ENCODE measurements at regions not wholly inside any gene's neighbourhood (a gene's known extent, or its start where the extent isn't known, plus 50 kb on each side); places are given as distances from the start of the nearest gene placed in this dataset.
"Not testable (repeated sequence)": the region's sequence is repeated elsewhere in the genome, so short reads cannot be mapped to it uniquely, and the experiment has no call there.

GRCh38 chr7:106583706-106584690, 77.0 kb downstream of the CCDC71L start:
- no peak for DNase-seq

GRCh38 chr7:106583100-106583499, 77.9 kb downstream of the CCDC71L start:
- DNase-seq, result no peak

GRCh38 chr7:106582365-106582764, 78.6 kb downstream of the CCDC71L start:
- DNase-seq, result no peak

GRCh38 chr7:106579086-106579485, 81.9 kb downstream of the CCDC71L start:
- DNase-seq, result not testable (repeated sequence)

GRCh38 chr7:106575138-106575823, 85.7 kb downstream of the CCDC71L start:
- no peak for DNase-seq

- DNase-seq, result no peak
Measured at GRCh38 chr7:106573738-106574137, 87.2 kb downstream of the CCDC71L start.

- no peak for DNase-seq
Measured at GRCh38 chr7:106573125-106573663, 87.8 kb downstream of the CCDC71L start.

GRCh38 chr7:106572394-106573124, 88.4 kb downstream of the CCDC71L start:
- DNase-seq, result no peak

GRCh38 chr7:106571563-106571962, 89.4 kb downstream of the CCDC71L start:
- DNase-seq, result no peak

- no peak for DNase-seq
Measured at GRCh38 chr7:106570948-106571418, 90.0 kb downstream of the CCDC71L start.

GRCh38 chr7:106570146-106570545, 90.8 kb downstream of the CCDC71L start:
- no peak for DNase-seq

- no peak for DNase-seq
Measured at GRCh38 chr7:106569500-106569929, 91.4 kb downstream of the CCDC71L start.

GRCh38 chr7:106568680-106569499, 92.1 kb downstream of the CCDC71L start:
- peak; percentile 19 for DNase-seq

- no peak for DNase-seq
Measured at GRCh38 chr7:106568002-106568679, 92.8 kb downstream of the CCDC71L start.

- not testable (repeated sequence) for DNase-seq
Measured at GRCh38 chr7:106567204-106568001, 93.6 kb downstream of the CCDC71L start.

GRCh38 chr7:106566672-106567071, 94.3 kb downstream of the CCDC71L start:
- no peak for DNase-seq

- DNase-seq, result no peak
Measured at GRCh38 chr7:106566196-106566595, 94.8 kb downstream of the CCDC71L start.

- no peak for DNase-seq
Measured at GRCh38 chr7:106565428-106565827, 95.5 kb downstream of the CCDC71L start.

- DNase-seq, result no peak
Measured at GRCh38 chr7:106563466-106564150, 97.3 kb downstream of the CCDC71L start.
